HG03342 (cell line): ENCODE measurements at regions not wholly inside any gene's neighbourhood (a gene's known extent, or its start where the extent isn't known, plus 50 kb on each side); places are given as distances from the start of the nearest gene placed in this dataset.
A peak's percentile ranks its signal among the peaks of the same experiment; 100 is the strongest.

Experiments
- ATAC-seq: cut with Tn5 transposase; IDR thresholded peaks from one replicate; pipeline ENCODE4 v1.9.1; 2021; ENCODE audit warnings: mild to moderate bottlenecking, moderate library complexity; ENCODE audit not compliant: unreplicated experiment

DNA sequence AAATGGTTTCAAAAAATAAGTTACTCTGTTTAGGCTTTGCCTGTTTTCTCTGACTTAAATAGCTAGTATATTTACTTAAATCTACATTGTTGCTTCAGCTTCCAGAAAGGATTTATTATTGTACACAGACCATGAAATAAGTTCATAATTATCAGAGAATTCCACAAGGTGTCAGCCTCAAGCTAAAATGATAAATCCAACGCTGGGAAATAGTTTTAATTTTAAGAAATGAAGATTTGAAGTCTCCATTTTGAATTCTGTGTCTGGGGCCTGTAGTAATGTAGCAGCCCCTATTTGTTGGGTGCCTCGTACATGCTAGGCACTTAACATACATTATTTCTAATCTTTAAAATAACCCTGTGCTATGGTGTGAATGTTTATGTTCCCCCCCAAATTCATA lies 92.6 kb upstream of the KCNMB2 start:
- no peak for ATAC-seq

DNA sequence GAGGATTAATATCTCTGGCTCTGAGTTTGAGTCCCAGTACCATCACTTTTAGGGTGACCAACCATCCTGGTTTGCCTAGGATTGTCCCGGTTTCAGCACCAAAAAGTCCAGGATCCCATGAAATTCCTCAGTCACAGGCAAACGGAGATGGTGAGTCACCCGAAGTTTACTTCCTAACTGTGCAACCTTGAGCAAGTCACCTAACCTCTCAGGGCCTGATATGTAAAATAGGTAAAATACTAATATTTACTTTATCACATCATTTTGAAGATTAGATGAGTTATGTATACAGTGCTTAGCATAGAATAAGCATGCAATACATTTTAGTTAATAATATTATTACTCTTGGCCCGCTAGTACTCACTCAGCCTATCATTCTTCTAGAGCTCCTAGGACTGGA lies 91.1 kb upstream of the KCNMB2 start:
- no peak for ATAC-seq

DNA sequence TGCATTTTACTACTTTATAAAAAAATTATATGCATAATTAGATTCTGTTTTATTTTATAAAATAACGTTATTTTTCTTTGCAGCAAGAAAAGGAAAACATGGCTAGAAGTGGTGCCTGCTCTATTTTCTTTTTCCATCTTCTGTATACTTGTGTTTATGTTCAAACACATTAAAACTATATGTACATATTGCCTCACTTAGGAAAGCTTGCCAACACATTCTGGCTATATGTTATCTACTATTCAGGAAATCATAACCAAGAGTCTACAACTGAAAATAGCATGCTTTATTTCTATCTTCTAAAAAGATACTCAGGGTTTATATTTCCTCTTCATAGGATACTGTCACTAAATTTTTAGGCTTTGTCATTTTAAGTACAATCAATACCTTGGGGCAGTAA lies 90.2 kb upstream of the KCNMB2 start:
- no peak for ATAC-seq

DNA sequence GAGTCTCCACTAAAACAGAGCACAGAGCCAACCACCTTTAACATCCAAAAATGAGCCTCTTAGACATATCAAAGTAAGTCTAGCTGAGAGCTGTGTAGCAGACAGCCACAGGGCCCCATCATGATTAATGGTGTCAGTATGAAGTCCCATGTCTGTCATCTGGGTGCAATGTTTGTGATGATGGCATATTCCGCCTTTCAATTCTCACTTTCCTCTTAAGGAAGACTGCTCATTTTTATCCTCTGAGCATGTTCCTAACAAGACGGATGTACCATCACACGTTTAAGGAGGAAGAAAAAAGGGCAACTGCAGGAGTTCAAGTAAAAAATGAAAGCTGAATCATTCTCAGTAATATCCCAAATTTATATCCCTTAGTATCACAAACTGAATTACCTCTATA lies 85.8 kb upstream of the KCNMB2 start:
- no peak for ATAC-seq

DNA sequence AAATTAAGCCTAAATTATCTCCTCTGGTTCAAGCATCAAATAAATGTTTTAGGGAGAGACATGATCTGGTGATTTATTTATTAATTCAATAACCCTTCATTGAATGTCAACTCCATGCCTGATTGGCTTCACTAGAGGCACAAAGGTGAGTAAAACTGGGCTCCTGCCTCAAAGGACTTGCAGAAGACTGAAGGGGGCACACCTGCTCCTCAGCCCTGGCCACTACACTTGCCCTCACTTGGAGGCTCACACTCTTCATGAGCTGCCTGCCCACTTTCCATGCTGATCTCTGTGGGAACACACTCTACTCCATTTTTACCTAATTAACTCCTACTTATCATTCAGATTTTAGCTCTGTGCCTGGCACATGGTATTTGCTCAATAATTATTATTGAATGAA lies 84.4 kb upstream of the KCNMB2 start:
- ATAC-seq, result no peak

DNA sequence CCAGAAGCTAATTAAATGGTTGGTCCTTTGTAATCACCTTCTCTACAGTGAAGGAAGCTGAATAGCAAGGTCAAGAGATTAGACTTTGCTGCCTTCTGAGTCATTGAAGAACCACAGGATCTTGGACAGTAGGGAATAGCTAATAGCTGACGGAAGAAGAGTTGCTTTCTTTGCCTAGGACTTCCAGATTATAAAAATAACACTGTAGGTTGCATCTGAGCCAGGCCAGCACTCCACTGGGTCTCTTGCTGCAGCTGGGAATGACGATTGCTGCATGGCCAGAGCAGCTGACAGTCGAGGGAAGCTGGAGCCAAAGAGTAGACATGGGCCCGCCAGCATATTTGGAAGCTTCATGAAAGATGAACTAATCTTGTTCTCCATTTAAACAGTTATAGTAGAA lies 81.5 kb upstream of the KCNMB2 start:
- ATAC-seq, result no peak

DNA sequence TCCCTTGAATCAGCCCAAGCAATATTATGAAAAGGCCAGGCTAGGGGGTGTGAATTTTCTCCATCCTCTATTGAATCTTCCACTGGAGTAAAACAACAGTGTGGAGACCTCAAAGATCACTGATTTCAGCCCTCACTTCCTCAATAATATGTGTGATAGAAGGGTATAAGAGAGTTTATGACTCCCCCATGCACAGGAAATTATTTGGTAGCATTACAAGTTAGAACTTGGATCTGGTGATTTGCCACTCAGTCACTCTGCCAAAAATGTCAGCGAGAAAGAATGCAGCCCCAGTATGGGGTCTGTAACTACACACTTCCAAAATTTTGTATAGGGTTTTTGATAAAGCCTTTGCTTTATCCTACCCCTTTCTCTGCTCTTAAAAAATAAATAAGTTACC lies 81.0 kb upstream of the KCNMB2 start:
- no peak for ATAC-seq

DNA sequence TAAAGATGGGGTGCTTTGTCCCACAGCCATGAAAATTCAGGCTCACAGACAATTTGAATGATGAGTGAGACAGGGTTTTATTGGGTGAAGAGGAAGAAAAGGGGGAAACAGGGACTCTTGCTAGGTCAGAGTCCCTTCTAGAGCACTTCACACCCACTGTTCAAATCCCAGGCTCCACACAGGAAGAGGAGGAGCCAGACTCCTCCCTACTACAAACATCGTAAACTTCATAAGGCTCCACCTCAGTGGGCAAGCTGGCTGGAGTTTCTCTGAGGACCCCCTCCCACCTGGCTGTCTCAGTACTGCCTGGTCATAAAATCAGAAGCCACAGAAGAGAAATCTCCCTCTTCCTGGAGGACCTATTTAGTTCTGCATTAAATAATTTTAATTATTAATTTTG lies 80.3 kb upstream of the KCNMB2 start:
- no peak for ATAC-seq

DNA sequence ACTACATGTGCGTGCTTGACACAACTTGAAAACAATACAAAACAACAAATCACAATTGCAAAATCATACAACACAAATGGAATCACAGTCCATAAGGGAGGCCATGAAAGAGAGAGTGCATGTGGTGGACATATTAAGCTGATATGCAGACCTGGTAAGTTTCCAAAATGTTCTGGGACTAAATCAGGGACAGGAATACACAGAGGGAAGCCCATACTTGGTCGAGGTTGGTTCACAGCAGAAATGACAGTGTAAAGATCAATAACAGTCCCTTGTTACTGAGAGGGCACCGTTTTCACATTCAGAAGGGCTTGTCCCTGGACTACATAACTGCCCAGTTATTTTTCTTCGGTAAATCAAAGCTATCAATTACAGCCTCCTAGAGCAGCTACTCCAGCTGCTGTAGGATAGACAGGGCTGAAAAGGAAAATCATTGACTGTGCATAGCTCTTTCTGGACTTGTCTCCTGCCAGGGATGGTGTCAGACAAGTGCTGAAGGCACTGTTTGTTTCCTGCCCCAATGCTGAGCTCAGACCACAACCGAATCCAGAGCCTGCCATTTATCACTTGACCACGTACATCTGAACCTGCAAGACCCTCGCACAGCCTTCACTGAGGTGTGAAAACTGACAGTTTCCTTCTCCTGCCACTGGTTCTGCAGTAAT lies 79.5 kb upstream of the KCNMB2 start:
- ATAC-seq, result no peak

DNA sequence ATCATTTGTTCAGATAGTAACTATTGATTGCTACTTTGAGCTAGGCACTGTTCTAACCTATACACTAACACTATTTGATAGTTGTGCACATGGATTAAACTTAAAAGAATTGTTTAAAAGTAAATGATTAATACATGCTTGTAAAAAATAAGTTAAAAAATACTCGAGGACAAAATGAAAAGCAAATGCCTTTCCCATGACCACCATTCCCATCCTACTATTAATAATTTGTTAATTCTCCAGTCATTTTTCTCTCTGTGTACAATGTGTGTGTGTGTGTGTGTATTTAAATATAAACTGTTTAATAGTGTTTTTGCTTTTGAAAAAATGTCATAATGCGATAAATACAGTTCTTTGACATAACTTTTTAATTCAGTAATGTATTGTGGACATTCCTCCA lies 78.7 kb upstream of the KCNMB2 start:
- ATAC-seq, result no peak

DNA sequence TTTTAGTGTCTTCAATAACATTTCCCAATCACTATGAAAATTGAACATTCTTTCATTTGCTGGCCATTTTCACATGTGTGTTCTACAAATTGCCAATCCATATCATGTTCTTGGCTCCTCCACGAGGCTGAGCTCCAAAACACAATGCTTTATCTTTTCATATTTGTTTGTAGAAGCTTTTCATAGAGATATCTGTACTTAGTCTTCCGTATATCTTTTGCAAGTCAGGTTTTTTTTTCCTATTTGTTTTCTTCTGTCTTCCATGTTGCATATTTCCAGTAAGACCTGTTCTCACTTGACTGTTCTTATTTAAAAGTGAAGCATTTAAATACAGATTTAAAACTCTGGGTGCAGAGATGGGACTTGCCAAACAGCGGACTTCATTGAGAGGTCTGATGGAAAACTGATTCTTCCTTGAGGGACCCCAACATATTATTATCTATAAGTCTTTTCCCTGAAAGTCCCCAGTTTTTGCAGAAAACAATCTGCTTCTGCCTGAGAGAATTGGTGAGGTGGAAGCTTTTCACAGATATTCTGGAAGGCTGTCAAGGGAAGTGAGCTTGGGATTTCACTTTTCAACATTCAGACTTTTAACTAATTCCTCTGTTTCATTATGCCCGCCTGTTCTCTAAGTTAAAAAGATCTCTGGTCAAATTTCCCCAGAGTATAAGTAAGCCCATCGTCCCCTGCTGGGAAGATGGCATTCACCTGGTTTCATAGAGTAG lies 77.8 kb upstream of the KCNMB2 start:
- ATAC-seq, result no peak

DNA sequence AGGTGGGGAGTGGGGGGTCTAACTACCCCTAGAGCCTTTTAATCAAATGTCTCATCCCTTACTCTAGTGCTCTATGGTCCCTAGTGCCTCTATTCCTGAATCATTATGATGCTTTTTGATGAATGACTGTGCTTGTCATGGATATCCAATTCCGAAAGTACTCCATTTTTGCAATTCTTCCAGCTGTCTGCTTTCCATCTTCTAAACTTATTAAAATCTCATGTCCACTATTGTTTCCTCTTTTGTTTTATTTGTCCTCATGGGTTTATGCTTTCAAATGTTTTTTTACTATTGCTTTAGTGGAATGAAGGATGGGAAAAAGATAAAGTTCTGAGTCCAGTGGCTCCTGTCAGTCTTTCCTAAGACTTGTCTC lies 77.2 kb upstream of the KCNMB2 start:
- no peak for ATAC-seq

DNA sequence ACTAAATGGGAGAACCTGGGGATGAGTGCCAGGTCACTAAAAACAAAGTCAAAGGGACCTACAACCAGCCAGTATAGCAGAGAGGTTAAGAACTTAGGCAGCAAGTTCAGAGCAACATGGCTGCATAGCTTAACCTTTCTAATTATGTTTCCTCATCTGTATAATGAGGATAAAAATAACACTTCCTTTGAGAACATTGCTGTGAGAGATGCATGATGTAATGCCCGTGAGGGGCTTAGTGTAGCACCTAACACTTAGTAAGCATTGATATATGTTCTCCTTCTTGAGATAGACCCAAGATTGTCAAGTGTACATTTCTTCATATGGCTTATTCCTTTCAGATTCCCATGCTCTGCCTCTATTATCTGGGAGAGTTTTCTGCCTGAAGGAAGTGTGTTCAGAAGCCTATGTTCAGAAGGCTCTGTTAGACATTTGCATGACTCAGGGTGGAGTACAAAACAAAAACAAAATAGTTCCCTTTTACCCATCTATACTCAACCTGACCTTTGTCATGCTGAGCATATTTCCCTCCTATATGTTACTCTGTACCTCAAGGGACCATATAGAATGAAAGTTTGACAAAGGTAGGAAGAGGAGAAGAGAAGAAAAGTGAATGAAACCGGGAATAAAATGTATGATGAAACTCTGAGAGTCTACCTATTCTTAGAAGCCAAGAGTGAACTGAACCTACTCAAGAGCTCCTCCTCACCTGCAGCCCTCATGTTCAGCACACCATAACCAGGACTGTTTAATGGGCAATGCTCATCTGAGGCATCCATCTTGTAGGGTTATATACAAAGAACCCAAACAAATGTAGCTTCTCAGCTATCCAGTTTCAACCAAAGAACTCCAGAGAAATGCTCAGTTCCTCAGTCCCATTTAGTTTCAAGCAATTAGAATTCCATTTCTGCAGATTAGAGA lies 70.7 kb upstream of the KCNMB2 start:
- no peak for ATAC-seq

DNA sequence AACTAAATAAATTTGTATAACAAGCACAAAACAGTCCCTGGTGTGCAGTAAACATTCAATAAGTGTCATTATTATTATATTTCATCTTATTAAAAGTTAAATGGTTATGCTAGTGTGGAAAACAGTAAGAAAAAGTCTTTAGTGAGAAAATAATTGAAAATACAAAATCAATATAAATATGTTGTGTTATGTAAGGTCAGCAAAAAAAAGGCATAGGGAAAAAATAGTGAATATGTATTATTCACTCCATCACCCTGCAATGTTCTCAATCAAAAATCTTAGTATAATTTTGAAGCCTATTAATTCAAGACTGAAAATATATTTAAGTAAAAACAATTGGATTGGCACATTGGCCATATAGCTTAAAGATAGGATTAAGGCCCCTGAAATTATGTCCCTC lies 63.3 kb upstream of the KCNMB2 start:
- ATAC-seq, result no peak

DNA sequence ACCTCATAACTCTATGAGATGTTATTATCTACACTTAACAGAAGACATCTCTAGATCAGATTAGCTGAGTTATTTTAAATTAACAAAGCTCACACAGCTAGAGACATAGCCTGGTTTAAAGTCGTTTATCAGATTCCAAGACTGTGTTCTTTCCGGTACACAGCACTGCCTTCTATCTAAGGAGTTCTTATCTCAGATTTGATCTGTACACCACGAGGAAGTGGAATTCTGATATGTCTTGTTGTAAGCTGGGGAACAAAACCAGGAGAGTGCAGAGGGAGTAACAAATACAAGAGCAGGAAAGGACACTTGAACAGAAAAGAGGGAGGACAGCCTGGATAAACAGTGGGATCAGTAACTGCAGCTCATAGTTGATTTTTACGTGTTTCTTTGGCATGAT lies 61.7 kb upstream of the KCNMB2 start:
- ATAC-seq, result no peak

DNA sequence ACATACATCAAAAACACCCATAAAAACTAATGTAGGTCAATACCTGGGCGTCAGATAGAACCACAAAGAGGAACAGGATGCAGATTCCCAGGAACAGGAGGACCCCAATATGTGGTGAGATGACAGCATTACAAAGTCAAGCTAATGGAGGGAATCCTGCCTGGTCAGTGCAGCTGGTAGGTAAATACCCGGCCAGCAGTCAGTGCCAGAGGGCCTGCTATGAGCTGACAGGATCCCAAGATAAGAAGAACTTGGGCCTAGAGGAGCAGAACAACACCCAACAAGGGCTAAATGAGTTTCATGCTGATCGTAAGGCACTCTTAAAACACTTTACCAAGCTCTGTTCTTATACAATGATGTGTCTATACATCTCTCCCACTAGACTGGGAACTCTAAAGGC lies 61.2 kb upstream of the KCNMB2 start:
- no peak for ATAC-seq

DNA sequence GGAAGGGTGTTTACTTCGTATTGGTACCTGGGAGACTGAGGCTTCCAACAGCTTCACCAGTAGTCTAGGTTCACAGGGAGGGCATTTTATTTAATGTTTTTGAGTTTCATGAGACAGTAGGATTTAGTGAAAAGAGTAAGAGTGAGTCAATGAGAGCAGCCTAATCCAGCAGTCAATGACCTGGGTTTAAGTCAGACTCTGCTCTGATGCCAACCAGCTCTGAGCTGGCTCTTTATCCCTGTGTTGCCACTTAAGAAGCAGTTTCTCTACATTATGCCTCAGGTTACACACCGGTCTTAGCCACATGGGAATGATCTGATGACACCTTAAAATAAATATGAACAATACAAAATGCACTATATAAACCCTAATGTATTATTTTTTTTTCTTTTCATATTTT lies 59.4 kb upstream of the KCNMB2 start:
- no peak for ATAC-seq

DNA sequence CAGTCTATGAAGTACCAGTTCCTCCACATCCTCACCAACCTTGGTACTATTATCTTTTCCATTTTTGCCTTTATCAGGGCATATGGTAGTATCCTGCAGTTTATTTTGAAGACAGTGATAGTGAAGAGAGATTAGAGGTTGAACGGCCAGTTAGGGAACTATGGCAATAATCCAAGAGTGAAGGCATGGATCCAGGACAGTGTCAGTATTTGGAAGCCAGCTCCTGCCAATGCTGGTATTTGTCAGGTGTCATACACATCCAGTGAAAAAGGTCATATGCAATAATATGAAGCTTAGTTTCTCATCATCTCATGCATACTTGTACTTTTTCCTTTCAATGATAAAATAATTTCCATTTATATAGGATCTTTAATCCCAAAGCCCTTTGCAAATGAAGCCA lies 56.8 kb upstream of the KCNMB2 start:
- no peak for ATAC-seq

DNA sequence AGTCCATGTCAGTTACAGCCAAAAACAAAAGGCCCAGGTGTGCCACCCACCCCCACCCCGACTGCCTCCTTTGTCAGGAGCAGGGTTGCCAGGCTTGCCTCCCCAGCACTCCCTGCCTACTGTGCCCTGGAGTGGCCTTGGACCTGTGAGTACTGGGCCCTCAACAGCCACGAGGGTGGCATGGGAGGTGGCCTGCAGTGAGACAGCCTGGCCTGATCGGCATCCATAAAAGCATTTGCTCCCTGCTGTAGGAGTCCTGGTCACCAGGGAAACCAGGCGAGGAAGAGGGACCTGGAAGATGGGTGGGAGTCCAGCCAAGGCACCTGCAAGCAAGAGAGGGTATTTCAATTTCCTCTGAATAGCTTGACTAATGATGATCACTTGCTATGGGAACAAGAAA lies 56.4 kb upstream of the KCNMB2 start:
- ATAC-seq, result no peak

DNA sequence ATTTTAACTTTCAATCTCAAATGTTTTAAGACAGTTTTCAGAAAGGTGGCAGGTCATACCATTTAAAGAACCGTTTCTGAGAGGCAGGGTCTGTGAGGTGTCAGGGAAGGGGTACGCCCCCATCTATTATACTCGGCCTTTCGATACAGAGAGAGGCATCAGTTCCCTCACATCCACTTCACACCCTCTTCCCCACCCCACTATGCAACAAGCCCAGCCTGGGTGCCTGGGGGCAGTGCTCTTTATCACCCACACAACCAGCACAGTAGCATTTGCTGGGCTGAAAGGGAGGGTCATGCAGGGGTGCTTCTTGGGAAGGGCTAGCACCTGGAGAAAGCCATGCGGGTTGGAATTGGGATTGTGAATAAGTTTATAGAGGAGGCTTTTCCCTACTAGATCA lies 56.0 kb upstream of the KCNMB2 start:
- peak; percentile 12 for ATAC-seq

DNA sequence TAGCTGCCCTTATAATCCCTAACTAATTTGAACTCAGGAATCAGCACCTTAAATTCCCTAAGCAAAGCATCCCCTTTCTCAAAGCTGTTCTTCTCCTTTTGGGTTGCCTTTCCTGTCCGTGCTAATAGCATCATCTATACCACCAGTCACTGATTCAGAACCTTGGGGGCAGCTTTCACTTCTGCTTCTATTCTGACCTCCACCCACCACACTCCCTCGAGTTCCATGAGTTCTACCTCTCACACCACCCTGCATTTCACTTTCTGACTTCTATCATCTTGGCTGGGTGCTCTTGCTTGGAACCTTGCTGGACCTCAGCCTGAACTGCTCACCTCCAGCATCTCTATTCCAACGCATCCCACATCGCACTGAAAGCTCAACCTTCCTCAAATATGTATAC lies 55.4 kb upstream of the KCNMB2 start:
- peak; percentile 100 for ATAC-seq

DNA sequence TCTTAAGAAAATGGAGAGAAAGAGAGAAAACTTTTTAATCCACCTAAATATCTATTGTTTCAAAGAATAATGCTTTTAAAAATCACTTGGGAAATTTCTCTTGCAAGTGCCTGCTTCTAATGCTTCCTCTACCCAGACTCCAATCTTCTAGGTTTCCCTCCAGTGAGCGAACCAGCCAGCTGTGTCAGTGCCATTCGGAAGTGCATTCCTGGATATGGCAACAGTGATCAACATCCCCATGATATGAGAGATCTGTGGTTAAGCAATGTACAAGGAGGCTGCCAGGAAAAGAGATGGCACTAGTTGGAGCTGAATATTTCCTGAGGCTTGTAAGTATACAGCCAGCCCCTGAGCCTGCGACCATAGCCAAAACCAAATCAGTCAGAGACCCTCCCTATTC lies 53.3 kb upstream of the KCNMB2 start:
- no peak for ATAC-seq
